Muscle of back (tissue), 3 donors: ENCODE measurements at regions not wholly inside any gene's neighbourhood (a gene's known extent, or its start where the extent isn't known, plus 50 kb on each side); places are given as distances from the start of the nearest gene placed in this dataset.
"Not testable (repeated sequence)": the region's sequence is repeated elsewhere in the genome, so short reads cannot be mapped to it uniquely, and the experiment has no call there.

Experiments used
- DNase-seq, 3 donors: peaks; one replicate each; pipeline versions ENCODE4 v3.0.0 to v3.0.0-alpha.2; 2013

DNA sequence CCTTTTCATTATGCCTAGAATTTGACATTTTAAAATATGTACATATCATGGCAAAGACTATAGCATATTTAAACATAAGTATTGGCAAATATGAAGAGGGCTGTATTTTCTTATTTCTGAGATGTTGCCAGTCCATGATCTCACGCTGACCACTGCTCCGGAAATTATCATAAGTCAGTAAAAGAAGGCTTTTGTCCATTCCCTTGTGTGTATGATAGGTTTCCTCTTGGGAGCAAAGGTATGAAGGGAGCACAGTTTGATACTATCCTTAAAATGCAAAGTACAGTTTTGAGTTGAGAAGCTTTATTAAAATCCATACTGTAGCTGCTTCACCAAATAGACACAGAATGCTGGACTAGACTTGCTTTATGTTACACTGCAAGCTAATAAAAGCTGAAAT is 52.6 kb upstream of the AGA start:
- no peak for DNase-seq

DNA sequence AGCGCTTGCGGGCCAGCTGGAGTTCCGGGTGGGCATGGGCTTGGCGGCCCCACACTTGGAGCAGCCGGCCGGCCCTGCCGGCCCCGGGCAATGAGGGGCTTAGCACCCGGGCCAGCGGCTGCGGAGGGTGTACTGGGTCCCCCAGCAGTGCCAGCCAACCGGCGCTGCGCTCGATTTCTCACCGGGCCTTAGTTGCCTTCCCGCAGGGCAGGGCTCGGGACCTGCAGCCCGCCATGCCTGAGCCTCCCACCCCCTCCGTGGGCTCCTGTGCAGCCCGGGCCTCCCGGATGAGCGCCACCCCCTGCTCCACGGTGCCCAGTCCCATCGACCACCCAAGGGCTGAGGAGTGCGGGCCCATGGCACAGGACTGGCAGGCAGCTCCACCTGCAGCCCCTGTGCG is 53.4 kb upstream of the AGA start:
- not testable (repeated sequence) for DNase-seq

GRCh38 chr4:177499537-177499936 is 57.3 kb upstream of the AGA start:
- no peak for DNase-seq

DNA sequence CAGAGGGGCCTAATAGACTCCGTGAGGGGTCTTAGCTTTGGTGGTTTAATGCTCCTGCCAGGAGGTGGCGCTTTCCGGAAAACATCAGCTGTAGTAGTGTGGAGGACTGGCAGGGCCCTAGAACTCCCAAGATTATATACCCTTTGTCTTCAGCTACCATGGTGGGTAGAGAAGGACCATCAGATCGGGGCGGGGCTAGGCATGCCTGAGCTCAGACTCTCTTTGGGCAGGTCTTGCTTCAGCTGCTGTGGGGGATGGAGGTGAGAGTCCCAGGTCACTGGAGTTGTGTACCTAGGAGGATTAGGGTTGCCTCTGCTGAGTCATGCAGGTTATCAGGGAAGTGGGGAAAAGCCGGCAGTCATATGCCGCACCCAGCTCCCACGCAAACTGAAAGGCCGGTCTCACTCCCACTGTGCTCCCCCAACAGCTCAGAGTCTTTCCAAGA is 63.0 kb upstream of the AGA start:
- DNase-seq = no peak

DNA sequence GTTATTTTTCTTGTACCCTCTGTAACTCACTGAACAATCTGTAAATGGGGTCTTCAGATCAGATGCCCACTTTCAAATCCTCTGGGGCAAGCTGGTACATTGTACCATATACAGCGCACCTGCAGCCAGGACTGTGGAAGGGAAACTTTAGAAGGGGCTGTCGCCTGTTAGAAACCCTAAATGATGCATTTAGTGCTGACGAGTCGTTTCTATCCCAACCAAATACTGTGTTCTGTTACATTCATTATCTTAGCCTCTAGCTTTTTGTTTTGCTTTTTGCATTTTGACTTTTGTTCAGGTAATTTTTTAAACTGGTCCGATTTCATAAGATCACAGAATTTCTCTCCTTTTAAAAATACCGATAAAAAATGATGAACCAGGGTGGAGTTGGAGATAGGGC is 66.4 kb upstream of the AGA start:
- DNase-seq = no peak

DNA sequence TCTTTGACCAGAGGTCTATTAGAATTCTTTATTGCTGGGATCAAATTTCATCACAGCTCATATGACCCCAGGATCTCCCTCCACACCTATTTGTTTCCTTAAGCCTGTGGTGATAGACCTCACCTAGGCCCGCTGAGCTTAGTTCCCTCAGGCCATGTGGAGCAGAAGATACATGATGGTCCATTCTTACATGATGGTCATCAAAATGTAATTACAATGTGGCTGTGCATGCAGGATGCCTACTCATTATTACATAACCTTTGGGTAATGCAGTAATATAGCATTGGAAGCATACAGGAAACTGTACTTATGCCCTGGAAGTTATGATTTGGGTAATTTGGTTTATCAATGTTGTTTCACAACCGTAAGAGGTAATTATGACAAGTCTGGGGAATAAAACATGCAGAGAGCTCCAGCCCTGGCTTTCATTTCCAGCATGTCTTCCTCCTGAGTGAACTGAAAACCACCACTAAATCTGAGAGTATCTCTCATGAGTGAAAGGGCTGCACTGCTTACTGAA is 67.0 kb upstream of the AGA start:
- no peak for DNase-seq

DNA sequence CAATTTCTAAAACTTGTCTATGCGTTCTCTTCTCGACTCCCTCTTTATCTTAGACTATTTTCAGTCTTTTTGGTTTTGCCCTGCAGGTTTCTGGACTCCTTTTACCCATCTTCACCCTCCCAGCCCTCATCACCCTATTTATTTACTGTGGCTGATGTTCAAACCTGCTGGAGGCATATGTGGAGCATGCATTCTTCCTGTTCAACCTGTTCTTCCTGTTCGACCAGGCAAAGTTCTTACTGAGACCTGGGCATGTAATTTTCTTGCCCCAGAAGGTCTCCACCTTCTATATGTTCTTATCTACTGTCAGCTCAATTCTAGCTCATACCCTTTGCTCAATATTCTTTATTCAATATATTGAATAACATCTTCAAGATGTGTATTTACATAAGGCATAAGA is 69.4 kb upstream of the AGA start:
- DNase-seq = no peak

DNA sequence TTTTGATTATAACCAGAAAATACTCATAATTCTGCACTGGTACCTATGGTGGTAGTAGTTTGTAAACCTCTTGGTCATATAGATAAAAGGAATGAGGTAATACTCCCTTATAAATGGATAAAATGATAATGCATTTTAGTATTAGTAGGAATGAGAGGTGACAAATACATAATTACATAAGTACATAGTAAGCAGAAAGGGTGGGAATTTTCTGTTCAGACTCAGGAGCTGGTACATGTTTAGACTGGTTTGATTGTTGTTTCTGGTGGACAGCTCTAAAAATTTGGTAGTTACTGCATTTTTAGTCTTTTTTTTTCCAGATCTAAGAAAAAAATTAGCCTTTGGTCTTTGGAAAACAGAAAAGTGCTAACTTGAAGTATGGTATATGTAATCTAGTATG is 70.4 kb upstream of the AGA start:
- DNase-seq = no peak

- peak in 2 of 3 donors; percentile 6 to 23 for DNase-seq
Observed at GRCh38 chr4:177517862-177518261, 75.6 kb upstream of the AGA start.

- DNase-seq = peak in 1 of 3 donors; percentile 35
Observed at GRCh38 chr4:177519481-177520260, 77.4 kb upstream of the AGA start.

GRCh38 chr4:177528620-177529019 is 86.4 kb upstream of the AGA start:
- DNase-seq = no peak

DNA sequence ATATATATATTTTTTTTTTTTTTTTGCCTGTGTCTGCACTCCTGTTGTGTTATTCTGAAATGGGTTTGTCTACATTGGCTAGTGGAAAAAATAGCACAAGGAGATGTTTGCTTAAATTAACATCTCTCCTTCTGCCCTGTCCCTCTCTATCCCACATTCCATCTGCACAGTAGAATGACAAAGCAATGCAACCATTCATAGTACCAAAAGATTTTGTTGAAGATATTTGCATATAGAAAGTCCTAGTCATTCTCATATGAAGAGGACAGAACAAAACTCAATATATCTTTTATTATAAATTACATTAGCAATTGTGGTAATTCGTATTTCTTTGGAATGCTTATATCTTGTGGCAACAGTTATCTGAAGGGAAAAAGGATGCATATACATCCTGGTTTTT is 88.3 kb upstream of the AGA start:
- DNase-seq = no peak

DNA sequence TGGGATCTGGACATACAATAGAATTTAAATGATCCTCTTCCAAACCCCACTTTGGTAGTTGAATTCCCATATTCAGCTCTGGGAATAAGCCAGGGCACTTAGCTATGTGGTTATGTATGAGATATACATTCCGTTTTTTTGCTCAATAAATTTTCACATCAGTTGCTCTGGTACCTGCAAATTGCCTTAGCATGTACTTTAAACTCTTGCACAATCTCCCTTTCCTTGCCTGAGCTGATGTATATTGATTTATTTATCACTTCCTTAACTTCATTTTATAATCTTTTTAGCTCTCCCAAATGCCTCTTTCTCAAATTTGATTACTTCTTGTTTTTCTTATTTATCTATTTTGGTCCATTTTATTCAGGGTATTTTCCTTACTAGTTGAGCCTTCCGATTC is 90.1 kb upstream of the AGA start:
- DNase-seq = no peak

GRCh38 chr4:177534841-177535240 is 92.6 kb upstream of the AGA start:
- not testable (repeated sequence) for DNase-seq

DNA sequence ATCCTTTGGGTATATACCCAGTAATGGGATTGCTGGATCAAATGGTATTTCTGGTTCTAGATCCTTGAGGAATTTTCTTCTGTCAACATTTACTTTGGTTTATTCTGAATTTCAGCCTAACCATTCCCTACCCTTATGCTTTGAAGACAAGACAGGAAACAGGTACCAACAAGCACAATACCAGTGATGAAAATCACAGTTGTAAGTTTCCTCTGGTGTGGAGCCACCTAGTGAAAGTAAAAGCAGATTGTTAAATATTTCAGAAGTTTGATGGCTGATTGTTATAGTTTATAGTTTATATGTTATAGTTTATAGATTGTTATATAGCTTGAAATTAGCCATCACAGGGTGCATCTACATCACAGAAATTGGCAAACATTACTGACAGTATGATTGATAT is 104.5 kb upstream of the AGA start:
- no peak for DNase-seq

DNA sequence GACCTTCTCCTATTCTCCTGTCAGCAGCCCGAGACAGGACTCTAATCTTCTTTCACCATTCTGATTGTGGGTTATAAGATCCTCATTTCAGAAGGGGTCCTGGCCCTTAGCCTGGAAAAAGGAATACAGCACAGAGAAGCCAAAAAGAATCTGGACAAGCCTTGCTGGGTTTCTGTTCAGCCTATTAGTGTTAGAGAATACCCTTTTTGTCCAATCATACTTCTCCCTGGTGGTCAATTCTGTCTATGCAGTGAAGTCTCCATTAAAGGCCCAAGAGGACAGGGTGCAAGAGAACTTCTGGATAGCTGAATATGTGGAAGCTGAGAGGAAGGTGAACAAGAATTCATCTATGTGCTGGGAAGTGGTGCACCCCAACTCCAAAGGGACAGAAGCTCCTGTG is 105.7 kb upstream of the AGA start:
- DNase-seq = no peak

- peak in 2 of 3 donors; percentile 10 to 26 for DNase-seq
Observed at GRCh38 chr4:177555007-177555574, 112.9 kb upstream of the AGA start.

- no peak for DNase-seq
Observed at GRCh38 chr4:177557416-177557815, 115.2 kb upstream of the AGA start.

GRCh38 chr4:177558995-177559394 is 116.8 kb upstream of the AGA start:
- no peak for DNase-seq

DNA sequence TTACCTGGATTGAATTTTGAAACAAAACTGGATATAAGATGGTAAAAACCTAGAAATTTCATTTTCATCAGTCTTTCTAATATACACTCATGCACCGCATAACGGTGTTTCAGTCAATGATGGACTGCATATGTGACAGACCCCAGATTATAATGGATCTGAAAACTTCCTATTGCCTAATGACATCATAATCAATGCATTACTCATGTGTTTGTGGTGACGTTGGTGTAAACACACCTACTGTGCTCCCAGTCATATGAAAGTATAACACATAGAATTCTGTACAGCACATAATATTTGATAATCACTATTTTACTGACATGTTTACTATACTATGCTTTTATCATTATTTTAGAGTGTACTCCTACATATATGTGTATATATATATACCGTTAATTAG is 119.9 kb upstream of the AGA start:
- no peak for DNase-seq

DNA sequence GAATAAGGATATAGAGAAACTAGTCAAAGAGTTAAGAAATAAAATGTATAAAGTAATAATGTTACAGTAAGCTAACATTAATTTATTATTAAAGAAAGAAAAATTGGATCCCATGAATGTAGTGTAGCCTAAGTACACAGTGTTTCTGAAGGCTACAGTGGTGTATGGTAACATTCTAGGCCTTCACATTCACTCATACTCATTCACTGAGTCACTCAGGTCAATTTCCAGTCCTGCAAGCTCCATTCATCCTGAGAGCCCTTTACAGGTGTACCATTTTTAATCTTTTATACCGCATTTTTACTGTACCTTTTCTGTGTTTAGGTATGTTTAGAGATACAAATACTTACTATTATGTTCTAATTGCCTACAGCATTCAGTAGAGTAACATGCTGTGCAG is 120.6 kb upstream of the AGA start:
- DNase-seq = no peak

DNA sequence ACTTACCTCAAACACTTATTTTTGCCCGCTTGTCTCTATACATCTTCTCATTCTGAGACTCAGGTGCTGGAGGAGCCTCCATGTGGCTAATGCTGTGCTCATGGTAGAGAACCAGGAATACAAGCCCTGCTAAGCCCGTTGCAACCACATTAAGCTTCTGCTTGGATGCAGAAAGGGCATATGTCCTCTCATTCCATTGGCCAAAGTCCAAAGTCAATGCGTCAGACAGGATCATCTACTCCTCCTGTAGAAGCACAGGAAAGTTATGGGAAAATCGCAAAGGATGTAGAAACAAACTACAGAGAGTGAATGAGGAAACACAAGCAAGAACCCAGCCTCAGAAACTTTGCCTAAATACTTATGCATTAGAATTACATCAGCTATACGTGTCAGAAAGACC is 124.5 kb upstream of the AGA start:
- no peak for DNase-seq

GRCh38 chr4:177568931-177569330 is 126.7 kb upstream of the AGA start:
- peak in 2 of 3 donors; percentile 12 to 16 for DNase-seq

DNA sequence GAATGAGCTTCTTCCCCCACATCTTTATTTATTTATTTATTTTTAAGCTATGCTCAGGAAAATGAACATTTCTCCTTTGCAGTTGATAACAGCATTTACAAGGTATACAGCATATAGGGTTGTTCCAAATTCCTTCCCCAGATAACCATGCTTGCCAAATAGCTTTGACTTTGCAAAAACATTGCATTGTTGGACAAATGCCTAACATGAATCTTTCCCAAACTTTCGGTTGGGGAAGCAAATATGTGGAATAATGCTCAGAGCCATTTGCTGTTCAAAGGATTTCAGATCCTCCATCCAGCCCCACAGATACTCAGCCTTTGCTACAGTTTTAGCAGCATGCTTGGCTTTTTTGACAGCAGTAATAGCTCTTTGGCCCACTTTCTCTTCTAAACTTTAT is 127.2 kb upstream of the AGA start:
- peak; percentile 32 to 64 (median 60) for DNase-seq
